HG03045 (cell line): ENCODE measurements at regions not wholly inside any gene's neighbourhood (a gene's known extent, or its start where the extent isn't known, plus 50 kb on each side); places are given as distances from the start of the nearest gene placed in this dataset.

Experiments
- ATAC-seq: cut with Tn5 transposase; IDR thresholded peaks from one replicate; pipeline ENCODE4 v1.9.1; 2021; ENCODE audit warnings: mild to moderate bottlenecking, moderate library complexity; ENCODE audit not compliant: unreplicated experiment

GRCh38 chr6:21947731-21948386, 349.0 kb downstream of the PRL start:
- ATAC-seq, result no peak

GRCh38 chr6:21949211-21949801, 347.5 kb downstream of the PRL start:
- ATAC-seq, result no peak

DNA sequence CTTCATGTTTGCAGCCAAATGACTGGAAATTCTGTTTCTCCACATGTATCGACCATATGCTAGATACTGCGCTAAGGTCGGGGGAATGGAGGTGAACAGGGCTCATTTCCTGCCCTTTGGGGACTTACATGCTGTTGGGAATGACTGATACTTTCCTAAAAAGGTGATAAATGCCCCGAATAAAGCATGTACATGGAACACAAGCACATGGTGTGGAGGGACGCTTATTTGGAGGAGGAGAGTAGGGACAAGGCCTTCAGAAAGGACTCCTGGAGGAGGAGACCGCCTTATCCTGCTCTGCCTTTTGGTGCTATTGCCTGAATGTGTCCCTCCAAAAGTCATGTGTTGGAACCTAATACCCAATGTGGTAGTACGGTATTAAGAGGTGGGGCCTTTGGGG, 344.5 kb downstream of the PRL start:
- no peak for ATAC-seq

GRCh38 chr6:21953831-21954801, 342.7 kb downstream of the PRL start:
- ATAC-seq, result no peak

DNA sequence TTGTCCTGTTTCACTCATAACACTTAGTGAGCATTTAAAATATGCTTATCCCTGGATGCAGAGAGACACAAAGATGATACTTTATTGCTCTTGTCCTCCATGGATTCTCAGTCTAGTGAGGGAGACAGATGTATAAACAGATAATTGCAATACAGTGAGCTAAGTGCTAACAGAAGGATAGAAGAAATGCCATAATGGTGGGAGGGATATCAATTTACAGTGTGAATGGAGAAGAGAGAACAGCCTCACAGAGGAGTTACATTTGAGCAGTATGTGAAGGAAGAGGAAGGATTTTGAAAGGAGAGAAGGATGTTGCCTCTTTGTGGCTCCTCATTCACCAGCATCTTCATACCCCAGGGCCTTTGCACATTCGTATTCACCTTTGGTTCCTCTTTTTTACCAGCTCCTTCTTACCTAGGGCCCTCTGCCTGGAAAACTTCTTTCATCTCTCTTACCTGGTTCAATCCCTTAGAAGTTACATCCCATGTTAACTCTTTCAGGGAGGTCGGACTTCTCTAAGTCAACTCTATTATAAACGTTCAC, 341.7 kb downstream of the PRL start:
- ATAC-seq, result no peak

DNA sequence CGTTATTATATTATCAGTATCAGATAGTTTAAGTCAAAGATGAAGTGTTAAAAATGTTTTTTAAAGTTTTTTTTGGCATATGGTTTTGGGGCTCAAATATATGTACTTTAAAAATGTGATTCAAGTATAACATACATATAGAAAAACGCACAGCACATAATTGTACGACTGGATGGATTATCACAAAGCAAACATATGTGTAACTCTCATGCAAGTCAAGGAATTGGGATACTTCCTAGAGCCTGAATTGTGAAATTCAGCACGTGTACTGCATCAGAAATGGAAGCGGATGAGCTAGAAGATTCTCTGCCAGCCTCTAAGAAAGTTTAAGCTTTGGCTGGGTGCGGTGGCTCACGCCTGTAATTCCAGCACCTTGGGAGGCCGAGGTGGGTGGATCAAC, 340.9 kb downstream of the PRL start:
- no peak for ATAC-seq

- ATAC-seq, result no peak
These were observed 338.4 kb downstream of the PRL start for GRCh38 chr6:21958428-21958827.

- no peak for ATAC-seq
These were observed 335.6 kb downstream of the PRL start for GRCh38 chr6:21961226-21961625.

- no peak for ATAC-seq
These were observed 331.8 kb downstream of the PRL start for GRCh38 chr6:21965016-21965415.

- no peak for ATAC-seq
These were observed 330.8 kb downstream of the PRL start for GRCh38 chr6:21965953-21966539.

GRCh38 chr6:21967056-21967974, 329.5 kb downstream of the PRL start:
- ATAC-seq, result no peak

DNA sequence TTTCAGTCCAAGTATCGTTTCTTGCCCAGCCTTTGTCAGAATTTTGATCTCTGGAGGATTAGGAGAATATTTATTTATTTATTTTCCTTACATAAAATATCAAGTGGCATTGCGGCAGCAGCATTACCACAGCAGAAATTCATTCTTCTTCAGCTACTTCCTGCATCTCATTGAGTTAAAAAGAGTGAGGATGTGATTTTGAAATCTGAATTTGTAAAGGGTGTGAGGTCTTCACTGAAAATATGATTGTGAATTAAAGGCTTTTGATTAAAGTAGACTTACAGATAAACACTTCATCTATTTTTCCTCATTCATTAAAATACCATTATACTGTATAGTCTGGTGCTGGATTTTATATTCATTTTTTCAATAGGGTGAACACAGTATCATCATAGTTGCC, 328.4 kb downstream of the PRL start:
- ATAC-seq, result no peak

GRCh38 chr6:21969192-21969591, 327.6 kb downstream of the PRL start:
- ATAC-seq, result no peak

DNA sequence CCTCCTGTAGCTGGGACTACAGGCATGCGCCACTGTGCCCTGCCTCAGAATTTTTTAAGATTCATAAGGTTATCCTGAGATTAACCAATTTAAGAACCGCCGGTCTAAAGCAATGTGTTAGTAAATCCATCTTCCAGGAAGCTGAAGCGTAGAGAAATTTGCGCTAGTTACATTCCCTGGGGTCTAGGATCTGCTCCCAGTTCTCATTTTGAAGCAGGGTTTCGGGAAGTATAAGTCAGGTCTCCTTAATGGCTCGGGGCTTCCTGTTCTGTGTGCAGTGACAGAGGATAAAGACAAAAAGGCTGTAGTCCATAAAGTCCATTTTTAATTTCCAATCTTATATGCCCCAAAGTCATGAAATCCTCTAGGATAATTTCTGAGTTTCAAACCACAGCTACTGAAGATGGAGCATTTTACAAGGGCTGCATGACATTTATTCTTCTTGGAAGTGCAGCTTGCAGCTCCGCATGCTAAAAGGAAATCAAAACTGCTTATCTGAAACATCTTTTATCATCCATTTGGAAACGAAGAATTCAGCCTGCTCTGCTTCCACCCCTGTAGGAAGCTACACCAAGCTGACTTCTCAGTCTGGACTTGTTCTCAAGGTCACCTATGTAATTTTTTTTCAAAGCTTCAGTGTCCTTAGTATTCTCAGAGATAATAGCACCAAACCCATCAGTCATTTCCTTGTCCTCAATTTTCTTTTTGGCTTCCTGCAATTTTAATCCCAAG, 326.1 kb downstream of the PRL start:
- no peak for ATAC-seq

DNA sequence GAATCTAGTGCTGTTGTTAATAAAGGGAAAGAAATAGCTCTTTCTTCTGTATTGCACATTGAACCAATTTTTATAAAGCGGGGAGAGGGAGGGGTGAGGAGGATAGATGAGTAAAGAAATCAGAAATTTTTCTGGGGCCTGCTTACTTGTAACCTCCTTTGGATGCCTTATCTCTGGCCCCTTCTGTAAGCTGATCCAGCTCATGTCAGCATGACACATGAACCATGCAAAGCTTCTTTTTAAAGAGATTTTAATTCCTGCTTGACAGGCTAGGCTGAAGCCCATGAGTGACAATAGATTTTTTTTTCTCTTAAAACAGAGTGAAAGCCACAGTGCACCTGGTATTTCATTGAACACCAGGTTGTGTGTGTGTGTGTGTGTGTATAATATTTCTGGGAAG, 325.3 kb downstream of the PRL start:
- ATAC-seq, result no peak

GRCh38 chr6:21972516-21972915, 324.3 kb downstream of the PRL start:
- ATAC-seq, result no peak

DNA sequence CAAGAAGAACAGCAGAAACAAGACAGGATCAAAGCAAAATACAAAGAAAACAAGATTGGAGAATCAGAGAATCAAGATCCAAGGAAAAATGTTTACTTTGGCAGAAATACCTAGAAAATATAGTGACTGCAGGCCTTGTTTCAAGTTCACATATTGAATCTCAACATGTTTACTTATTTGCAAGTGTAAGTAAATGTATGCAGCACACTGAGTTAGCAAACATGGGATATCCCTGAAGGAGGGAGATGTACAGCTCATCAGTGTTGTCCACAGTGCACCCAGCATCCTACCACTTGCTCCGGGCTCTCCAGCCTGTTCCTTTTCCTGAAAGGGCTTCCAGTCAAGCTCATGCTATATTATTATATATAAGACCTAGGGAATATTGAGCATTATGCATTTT, 319.5 kb downstream of the PRL start:
- no peak for ATAC-seq

GRCh38 chr6:21981235-21981833, 315.5 kb downstream of the PRL start:
- no peak for ATAC-seq

DNA sequence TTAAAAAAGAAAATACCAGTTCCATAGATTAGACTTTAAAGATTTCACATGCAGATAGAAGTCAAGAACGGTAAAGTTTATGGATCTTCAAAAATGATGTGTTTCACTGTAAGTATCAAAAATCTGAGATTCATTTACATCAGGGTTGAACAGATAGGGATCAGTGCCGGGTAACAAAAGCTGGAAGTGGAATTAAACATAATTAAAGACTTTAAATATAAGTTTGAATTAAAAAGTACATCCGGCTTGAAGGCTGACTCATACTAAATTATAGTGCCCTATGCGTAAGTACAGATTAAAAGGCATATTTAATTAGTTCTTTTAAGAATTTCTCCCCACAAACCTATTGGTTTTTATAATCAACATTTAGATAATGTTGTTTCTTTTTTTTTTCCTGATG, 312.7 kb downstream of the PRL start:
- ATAC-seq, result no peak
